SKM-1 treated with dmso at 0.1 percent for 144 hours (cell line): ENCODE measurements at regions not wholly inside any gene's neighbourhood (a gene's known extent, or its start where the extent isn't known, plus 50 kb on each side); places are given as distances from the start of the nearest gene placed in this dataset.
"Not testable (repeated sequence)": the region's sequence is repeated elsewhere in the genome, so short reads cannot be mapped to it uniquely, and the experiment has no call there.

Experiments
- DNase-seq: peaks from one replicate; lab custom pipeline; 2025; ENCODE audit not compliant: unreplicated experiment; lab: John Stamatoyannopoulos, UW

GRCh38 chr3:39655718-39656117, 153.7 kb upstream of the MYRIP start:
- not testable (repeated sequence) for DNase-seq

- no peak for DNase-seq
Measured at GRCh38 chr3:39657075-39657474, 152.3 kb upstream of the MYRIP start.

GRCh38 chr3:39657775-39658174, 151.6 kb upstream of the MYRIP start:
- no peak for DNase-seq

- DNase-seq: no peak
Measured at GRCh38 chr3:39664931-39665330, 144.5 kb upstream of the MYRIP start.

- DNase-seq: no peak
Measured at GRCh38 chr3:39665441-39665840, 144.0 kb upstream of the MYRIP start.

- peak; percentile 55 for DNase-seq
Measured at GRCh38 chr3:39668420-39668819, 141.0 kb upstream of the MYRIP start.

- DNase-seq: no peak
Measured at GRCh38 chr3:39671116-39671515, 138.3 kb upstream of the MYRIP start.

- DNase-seq: no peak
Measured at GRCh38 chr3:39671600-39671999, 137.8 kb upstream of the MYRIP start.

- no peak for DNase-seq
Measured at GRCh38 chr3:39705351-39705900, 104.0 kb upstream of the MYRIP start.

- DNase-seq: peak; percentile 13
Measured at GRCh38 chr3:39707314-39707909, 102.0 kb upstream of the MYRIP start.

- no peak for DNase-seq
Measured at GRCh38 chr3:39712413-39713048, 96.9 kb upstream of the MYRIP start.

GRCh38 chr3:39713341-39713740, 96.1 kb upstream of the MYRIP start:
- DNase-seq: not testable (repeated sequence)

- DNase-seq: no peak
Measured at GRCh38 chr3:39716849-39717248, 92.6 kb upstream of the MYRIP start.

- no peak for DNase-seq
Measured at GRCh38 chr3:39718674-39719595, 90.5 kb upstream of the MYRIP start.

- no peak for DNase-seq
Measured at GRCh38 chr3:39721076-39721475, 88.3 kb upstream of the MYRIP start.

GRCh38 chr3:39724233-39724846, 85.1 kb upstream of the MYRIP start:
- DNase-seq: no peak

GRCh38 chr3:39725321-39725720, 84.1 kb upstream of the MYRIP start:
- DNase-seq: no peak

- DNase-seq: no peak
Measured at GRCh38 chr3:39727415-39727814, 82.0 kb upstream of the MYRIP start.

- DNase-seq: no peak
Measured at GRCh38 chr3:39733804-39734203, 75.6 kb upstream of the MYRIP start.

GRCh38 chr3:39739658-39740057, 69.8 kb upstream of the MYRIP start:
- not testable (repeated sequence) for DNase-seq

- DNase-seq: no peak
Measured at GRCh38 chr3:39744746-39745145, 64.7 kb upstream of the MYRIP start.
